Heart right ventricle (tissue), 16 donors: ENCODE measurements at regions not wholly inside any gene's neighbourhood (a gene's known extent, or its start where the extent isn't known, plus 50 kb on each side); places are given as distances from the start of the nearest gene placed in this dataset.

ENCODE experiments used
- ATAC-seq, 8 donors: fragments of 200-7000 bp; cut with Tn5 transposase; one replicate each; pipeline ENCODE4 v1.9.1; 2020; ENCODE audit warnings: mild to moderate bottlenecking in 8 of 8, moderate library complexity in 8 of 8, moderate number of reproducible peaks in 1 of 8
- DNase-seq, 2 donors: peaks; one replicate each; pipeline ENCODE4 v3.0.0-alpha.2; 2020
- H3K27ac ChIP-seq, 10 donors: fragments of 200-600 bp; sonication (generic) in 2 of 10; one replicate each; pipeline versions ENCODE4 v1.5.0 to v1.8.0; 2020 to 2022; ENCODE audit warnings: mild to moderate bottlenecking in 3 of 10
- H3K27me3 ChIP-seq, 7 donors: fragments of 200-600 bp; one replicate each; pipeline ENCODE4 v1.8.0; 2021 to 2022; ENCODE audit warnings: mild to moderate bottlenecking in 2 of 7
- H3K36me3 ChIP-seq, 9 donors: fragments of 200-600 bp; sonication (generic) in 1 of 9; one replicate each; pipeline versions ENCODE4 v1.5.0 to v1.8.0; 2020 to 2022; ENCODE audit warnings: mild to moderate bottlenecking in 2 of 9
- H3K4me1 ChIP-seq, 9 donors: fragments of 200-600 bp; sonication (generic) in 1 of 9; one replicate each; pipeline versions ENCODE4 v1.5.0 to v1.8.0; 2020 to 2022; ENCODE audit warnings: mild to moderate bottlenecking in 4 of 9
- H3K4me3 ChIP-seq, 10 donors: fragments of 200-600 bp; sonication (generic) in 2 of 10; one replicate each; pipeline versions ENCODE4 v1.5.0 to v1.8.0; 2020 to 2022; ENCODE audit warnings: mild to moderate bottlenecking in 7 of 10, moderate library complexity in 2 of 10
- H3K9me3 ChIP-seq, 11 donors: fragments of 200-600 bp in 10 of 11; sonication (generic) in 2 of 11; one replicate each; pipeline versions ENCODE4 v1.5.0 to v1.8.0; 2013 to 2022; ENCODE audit warnings: mild to moderate bottlenecking in 2 of 11, control low read depth in 1 of 11, moderate library complexity in 1 of 11
- WGBS, 2 donors: extraction: QIAGEN DNeasy Blood & Tissue Kit; methylation state at CpG; one replicate each; pipeline ENCODE4 v1.1.7; 2013; ENCODE audit warnings: inconsistent platforms in 1 of 2; 5-methylcytosine and 5-hydroxymethylcytosine counted together
- intact Hi-C, 10 donors: fragments of 100-400 bp; cut with DNase I; formaldehyde crosslinking; loops; one replicate each; pipeline versions ENCODE4 v1.11.1 to v1.14.2; 2022
- TF ChIP-seq, protein P1 (sequence below), 9 donors: fragments of 200-600 bp; sonication (generic) in 2 of 9; IDR thresholded peaks; one replicate each; pipeline versions ENCODE4 v1.5.0 to v1.8.0; 2021 to 2022; ENCODE audit warnings: antibody characterized with exemption in 9 of 9, mild to moderate bottlenecking in 5 of 9, moderate library complexity in 1 of 9
- donor health status: Arrhythmogenic right ventricular cardiomyopathy.
- donor health status: ischemic (EF 13 %, LVEDD 7.1; RV severe dilation, severe dysfunction).
- donor health status: healthy with polysubstance abuse.
- donor health status: DM: no; HTN: yes; CAD: no.
- donor health status: DM: no; HTN: no; CAD: no.
- donor health status: ischemic (EF 25% LVEDD 6.9; RV normal size, moderate dysfunction).
- donor health status: ischemic (EF 25% LVEDD 5.7; RV mildly dilated, moderate dysfunction).
- donor health status: healthy.
- donor health status: DM: yes; HTN: yes; CAD: no.
- donor health status: Ischemic cardiomyopathy.
- donor health status: ischemic (EF 35%, LVEDD 5.7; RV mildly dilated, moderate dysfunction).
- donor health status: nonischemic (EF 11% LVEDD 7.7; RV severe dilation, severe dysfunction).
- donor health status: DM: yes; HTN: yes; CAD: no.
- donor health status: PGD.
- donor health status: ischemic (EF 29% LVEDD 5.4; RV normal size, mild dysfunction).
- donor health status: nonischemic (EF 23%, LVEDD 6.1; RV moderate dilation, normal function).

DNA sequence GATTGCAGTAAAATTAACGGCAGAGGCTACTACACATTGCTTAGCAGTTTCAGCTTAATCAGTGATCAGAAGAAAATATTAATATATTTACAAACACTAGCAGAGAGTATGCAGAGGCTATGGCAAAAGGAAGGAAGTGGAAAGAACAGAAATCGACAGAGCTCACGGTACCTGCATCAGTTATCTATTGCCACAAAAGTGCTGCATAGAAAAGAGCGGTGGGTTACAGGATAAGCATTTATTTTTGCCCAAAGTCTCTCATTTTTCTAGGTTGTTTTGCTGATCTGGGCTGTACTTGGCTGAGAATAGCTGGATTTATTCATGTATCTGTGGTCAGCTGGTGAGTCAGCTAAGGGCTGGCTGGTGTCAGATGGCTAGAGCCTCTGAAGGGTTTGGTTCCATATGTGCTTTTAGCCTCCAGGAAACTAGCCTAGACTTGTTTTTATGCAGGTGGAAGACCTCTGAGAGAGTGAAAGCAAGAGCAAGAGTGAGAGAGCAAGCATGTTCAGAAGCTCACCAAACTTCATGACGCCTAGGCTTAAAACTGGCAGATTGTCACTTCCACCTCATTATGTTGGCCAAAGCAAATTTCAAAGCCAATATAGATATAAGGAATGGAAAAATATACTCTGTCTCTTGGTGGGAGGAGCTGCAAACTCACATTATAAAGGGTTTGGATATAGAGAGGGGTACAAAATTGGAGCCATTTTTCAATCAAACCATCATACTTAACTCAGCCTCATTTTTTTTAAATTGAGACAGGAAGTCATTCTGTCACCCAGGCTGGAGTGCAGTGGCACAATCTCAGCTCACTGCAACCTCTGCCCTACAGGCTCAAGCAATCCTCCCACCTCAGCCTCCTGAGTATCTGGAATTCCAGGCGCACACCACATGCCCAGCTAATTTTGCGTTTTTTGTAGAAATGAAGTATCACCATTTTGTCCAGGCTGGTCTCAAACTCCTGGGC is 153.2 kb upstream of the RPL34 start:
- intact Hi-C loops = no loop called here
- no peaks in the 10 kb centered on the region for H3K27me3 ChIP-seq
- H3K27ac ChIP-seq = no peak overlapping the region
- H3K4me1 ChIP-seq = no peaks in the 10 kb centered on the region
- DNase-seq (no peak), ATAC-seq (no peak)
- no peaks in the 10 kb centered on the region for H3K36me3 ChIP-seq
- no peak overlapping the region for H3K4me3 ChIP-seq
- H3K9me3 ChIP-seq = no peaks in the 10 kb centered on the region
- TF ChIP-seq, protein P1, sequence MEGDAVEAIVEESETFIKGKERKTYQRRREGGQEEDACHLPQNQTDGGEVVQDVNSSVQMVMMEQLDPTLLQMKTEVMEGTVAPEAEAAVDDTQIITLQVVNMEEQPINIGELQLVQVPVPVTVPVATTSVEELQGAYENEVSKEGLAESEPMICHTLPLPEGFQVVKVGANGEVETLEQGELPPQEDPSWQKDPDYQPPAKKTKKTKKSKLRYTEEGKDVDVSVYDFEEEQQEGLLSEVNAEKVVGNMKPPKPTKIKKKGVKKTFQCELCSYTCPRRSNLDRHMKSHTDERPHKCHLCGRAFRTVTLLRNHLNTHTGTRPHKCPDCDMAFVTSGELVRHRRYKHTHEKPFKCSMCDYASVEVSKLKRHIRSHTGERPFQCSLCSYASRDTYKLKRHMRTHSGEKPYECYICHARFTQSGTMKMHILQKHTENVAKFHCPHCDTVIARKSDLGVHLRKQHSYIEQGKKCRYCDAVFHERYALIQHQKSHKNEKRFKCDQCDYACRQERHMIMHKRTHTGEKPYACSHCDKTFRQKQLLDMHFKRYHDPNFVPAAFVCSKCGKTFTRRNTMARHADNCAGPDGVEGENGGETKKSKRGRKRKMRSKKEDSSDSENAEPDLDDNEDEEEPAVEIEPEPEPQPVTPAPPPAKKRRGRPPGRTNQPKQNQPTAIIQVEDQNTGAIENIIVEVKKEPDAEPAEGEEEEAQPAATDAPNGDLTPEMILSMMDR (IDR thresholded peaks at IDR 0.05) = no peak
- 82 to 85% methylated on average over 7 of the region's 7 CpGs for WGBS, 2 donors

DNA sequence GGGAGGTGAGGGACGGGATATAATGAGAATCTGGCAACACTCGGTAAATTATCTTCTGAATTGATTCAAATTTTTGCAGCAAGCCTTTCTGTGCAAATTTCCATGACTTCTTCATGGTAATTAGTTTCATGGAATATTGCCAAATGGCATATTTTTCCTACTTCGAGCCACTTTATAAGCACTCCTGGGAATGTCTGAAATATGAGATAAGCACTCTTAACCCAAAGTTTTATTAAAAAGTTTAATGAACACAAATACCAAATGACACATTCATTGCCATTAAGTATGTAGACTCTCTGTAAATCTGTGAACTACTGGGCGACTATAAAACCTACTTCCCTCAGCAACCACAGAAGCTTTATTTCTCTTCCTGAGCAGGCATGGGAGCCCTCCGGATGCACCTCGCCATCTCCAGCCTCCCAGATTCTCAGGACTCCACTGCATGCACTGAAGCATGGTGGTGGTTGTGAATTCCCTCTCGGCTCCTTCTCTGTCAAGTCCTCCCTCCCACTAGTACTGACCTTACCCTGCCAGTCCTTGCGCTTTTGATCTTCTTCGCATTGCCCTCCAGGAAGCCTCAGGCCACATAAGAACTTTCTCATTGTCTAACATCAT is 154.4 kb upstream of the RPL34 start:
- H3K36me3 ChIP-seq = no peaks in the 10 kb centered on the region
- ATAC-seq = no peak

DNA sequence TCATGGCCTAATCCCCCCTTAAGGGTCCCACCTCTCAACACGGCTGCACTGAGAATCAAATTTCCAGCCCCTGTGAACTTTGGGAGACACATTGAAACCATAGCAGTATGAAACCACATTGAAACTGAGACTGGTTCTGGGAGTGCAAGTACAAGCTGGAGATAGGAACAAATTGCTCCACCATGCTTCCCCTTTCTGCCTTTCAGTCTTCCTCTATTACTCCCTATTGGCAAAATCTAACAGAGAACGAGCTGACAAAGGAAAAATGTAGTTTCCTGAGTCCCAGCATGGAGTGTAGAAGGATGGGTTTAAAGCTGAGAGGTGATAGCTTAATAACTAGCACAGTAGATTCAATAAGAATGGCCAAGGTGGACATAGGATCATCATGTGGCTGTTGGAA is 161.7 kb upstream of the RPL34 start:
- Histone ChIP-seq H3K36me3 (no peaks in the 10 kb centered on the region), H3K27ac (no peak overlapping the region), H3K9me3 (no peaks in the 10 kb centered on the region), H3K4me1 (no peaks in the 10 kb centered on the region), H3K4me3 (no peak overlapping the region), H3K27me3 (no peaks in the 10 kb centered on the region)
- 65% methylated on average over 2 of the region's 2 CpGs for WGBS, 2 donors
- no peak for ATAC-seq
- intact Hi-C loops = no loop called here
- no peak for DNase-seq
- TF ChIP-seq, protein P1 (IDR thresholded peaks at IDR 0.05) = no peak

More for the DNA sequence above, 154.4 kb upstream of the RPL34 start:
- 78 to 80% methylated on average over 9 of the region's 9 CpGs for WGBS, 2 donors
- H3K27me3 ChIP-seq = no peaks in the 10 kb centered on the region
- no peaks in the 10 kb centered on the region for H3K4me1 ChIP-seq
- H3K9me3 ChIP-seq = no peaks in the 10 kb centered on the region
- no peak overlapping the region for H3K4me3 ChIP-seq
- H3K27ac ChIP-seq = no peak overlapping the region
- TF ChIP-seq, protein P1 (IDR thresholded peaks at IDR 0.05) = no peak
- no peak for DNase-seq
- intact Hi-C loops = no loop called here

DNA sequence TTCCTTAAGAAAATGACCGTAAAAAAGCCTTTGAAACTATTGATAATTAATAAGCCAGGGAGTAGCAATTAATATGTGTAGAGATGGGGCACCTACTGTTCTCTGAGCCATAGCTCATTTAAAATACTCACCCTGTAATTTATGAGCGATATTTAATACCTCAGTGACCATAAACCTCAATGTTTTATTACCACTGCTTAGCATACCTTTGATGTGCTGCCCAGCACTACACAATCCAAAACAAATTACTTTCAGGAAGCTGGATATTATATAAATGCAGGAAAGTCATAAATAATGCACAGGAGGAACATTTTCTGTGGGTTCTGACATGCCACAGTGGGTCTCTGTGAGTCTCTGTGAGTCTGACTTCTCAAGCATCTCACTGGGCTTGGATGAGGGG is 166.1 kb upstream of the RPL34 start:
- 88 to 97% methylated on average over 2 of the region's 2 CpGs for WGBS, 2 donors

More for the DNA sequence above, 166.1 kb upstream of the RPL34 start:
- Histone ChIP-seq H3K4me1 (no peaks in the 10 kb centered on the region), H3K27ac (no peak overlapping the region), H3K27me3 (no peaks in the 10 kb centered on the region), H3K36me3 (no peaks in the 10 kb centered on the region), H3K4me3 (no peak overlapping the region), H3K9me3 (no peaks in the 10 kb centered on the region)
- ATAC-seq (no peak), DNase-seq (no peak)
- intact Hi-C loops = no loop called here
- TF ChIP-seq, protein P1 (IDR thresholded peaks at IDR 0.05) = no peak
